GM19035 (cell line): ENCODE measurements at regions not wholly inside any gene's neighbourhood (a gene's known extent, or its start where the extent isn't known, plus 50 kb on each side); places are given as distances from the start of the nearest gene placed in this dataset.
A peak's percentile ranks its signal among the peaks of the same experiment; 100 is the strongest.
"Not testable (repeated sequence)": the region's sequence is repeated elsewhere in the genome, so short reads cannot be mapped to it uniquely, and the experiment has no call there.

Source experiments
- ATAC-seq: cut with Tn5 transposase; IDR thresholded peaks from one replicate; pipeline ENCODE4 v1.9.1; 2021; ENCODE audit not compliant: unreplicated experiment

DNA sequence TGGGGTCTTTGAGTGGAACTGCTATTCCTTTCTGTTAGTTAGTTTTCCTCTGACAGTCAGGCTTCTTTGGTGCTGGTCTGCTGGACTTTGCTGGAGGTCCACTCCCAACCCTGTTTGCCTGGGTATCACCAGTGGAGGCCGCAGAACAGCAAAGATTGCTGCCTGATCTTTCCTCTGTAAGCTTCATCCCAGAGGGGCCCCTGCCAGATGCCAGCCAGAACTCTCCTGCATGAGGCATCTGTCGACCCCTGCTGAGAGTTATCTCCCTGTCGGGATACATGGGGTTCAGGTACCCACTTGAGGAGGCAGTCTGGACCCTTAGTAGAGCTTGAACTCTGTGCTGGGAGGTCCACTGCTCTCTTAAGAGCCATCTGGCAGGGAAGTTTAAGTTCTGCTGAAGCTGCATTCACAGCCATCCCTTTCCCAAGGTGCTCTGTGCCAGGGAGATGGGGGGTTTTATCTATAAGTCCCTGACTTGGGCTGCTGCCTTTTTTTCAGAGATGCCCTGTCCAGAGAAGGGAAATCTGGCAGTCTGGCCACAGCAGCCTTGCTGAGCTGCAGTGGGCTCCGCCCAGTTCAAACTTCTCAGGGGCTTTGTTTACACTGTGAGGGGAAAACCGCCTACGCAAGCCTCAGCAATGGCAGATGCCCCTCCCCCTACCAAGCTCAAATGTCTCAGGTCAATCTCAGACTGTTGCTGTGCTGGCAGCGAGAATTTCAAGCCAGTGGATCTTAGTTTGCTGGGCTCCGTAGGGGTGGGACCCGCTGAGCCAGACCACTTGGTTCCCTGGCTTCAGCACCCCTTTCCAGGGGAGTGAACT, 89.7 kb upstream of the CDK6 start:
- no peak for ATAC-seq

DNA sequence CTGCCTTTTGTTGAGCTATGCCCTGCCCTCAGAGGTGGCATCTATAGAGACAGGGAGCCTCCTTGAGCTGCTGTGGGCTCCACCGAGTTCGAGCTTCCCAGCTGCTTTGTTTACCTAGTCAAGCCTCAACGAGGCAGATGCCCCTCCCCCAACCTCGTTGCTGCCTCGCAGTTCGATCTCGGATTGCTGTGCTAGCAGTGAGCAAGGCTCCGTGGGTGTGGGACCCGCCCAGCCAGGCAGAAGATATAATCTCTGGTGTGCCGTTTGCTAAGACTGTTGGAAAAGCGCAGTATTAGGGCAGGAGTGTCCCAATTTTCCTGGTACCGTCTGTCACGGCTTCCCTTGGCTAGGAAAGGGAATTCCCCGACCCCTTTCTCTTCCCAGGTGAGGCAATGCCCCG, 88.4 kb upstream of the CDK6 start:
- no peak for ATAC-seq

GRCh38 chr7:92917230-92917629, 80.9 kb upstream of the CDK6 start:
- ATAC-seq: no peak

DNA sequence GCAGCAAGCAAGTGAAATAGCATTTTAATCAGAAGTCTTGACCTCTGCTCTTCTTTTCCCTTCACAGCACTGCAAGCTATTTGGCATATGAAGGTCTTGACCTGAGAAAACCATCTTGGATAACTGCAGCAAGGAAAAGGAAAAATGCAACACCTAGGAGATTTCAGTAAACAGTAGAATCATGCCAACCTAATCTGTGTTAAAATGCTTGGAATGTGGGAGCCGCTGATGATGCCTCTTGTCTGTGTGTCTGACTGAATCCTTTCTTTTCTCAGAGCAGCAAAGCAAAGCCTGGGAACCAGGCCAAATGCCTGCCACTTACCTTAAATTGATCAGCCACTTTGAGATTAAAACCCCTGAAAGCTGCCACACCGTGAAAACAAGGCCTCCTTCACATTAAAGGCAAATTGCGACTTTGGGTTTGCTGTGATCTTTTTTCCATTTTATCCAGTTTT, 80.4 kb upstream of the CDK6 start:
- ATAC-seq: no peak

DNA sequence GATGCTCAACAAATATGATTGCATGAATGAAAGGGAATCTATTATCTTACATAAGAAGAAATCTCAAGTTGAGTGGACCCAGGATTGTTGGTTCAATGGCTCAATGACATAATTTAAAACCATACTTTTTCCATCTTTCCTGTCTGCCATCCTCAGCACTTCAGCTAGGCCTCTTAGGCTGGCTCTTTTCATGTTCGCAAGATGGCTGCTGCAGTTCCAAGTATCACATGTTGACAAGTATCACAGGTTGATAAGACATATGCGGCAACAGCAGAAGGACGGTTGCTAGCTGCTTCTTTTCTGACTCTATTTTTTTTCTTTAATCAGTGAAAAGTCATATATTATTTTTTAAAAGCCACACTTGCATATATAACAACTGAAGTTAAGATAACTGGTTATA, 79.0 kb upstream of the CDK6 start:
- ATAC-seq: no peak

- no peak for ATAC-seq
Measured at GRCh38 chr7:92914645-92915044, 78.3 kb upstream of the CDK6 start.

DNA sequence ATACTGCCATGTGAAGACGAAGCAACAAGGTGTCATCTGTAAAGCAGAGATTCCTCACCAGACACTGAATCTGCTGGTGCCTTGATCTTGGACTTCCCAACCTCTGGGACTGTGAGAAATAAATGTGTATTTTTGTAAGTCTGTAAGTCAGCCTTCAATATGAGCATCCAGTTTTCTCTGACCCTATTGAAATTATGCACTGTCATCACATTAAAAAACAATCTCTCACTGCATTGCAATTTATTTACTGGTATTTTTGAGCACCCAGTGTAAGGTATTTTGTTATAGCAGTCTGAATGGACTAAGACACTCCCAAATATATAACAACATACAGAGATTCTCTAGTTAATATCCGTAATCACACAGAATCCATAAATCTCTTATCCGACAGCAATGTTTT, 77.5 kb upstream of the CDK6 start:
- no peak for ATAC-seq

- ATAC-seq: no peak
Measured at GRCh38 chr7:92910976-92911375, 74.6 kb upstream of the CDK6 start.

DNA sequence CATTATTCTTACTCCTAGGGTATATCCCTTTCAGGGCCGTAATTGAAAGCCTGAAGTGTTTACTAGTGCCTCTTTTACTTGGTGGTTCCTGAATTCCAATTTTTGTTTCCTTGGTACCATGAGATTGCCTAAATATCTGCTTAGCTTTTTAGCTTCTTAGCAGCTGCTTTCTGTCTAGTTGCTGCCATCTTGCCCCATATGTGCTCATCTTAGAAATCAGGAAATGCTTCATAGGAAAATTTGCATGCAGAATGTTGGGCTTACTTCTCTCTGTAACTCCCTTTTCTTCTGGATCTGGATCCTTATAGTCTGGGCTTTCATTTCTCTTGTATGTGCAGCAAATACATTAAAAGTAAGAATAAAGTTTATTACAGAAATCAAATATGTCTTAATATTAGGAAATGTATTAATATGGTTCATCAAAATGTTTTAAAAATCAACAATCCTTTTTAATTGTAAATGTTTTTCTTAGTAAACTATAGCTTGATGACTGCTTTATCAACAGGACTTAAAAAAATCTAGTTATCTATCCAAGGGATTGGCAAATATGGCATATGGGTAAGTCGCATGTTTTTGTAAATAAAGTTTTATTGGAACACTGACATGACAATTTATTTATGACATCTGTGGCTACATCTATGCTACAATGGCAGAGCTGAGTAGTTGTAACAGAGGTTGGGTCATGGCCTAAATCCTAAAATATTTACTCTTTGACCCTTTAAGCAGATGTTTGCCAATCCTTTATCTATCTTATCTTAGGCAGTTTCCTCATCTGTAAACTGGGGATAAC, 73.5 kb upstream of the CDK6 start:
- no peak for ATAC-seq

DNA sequence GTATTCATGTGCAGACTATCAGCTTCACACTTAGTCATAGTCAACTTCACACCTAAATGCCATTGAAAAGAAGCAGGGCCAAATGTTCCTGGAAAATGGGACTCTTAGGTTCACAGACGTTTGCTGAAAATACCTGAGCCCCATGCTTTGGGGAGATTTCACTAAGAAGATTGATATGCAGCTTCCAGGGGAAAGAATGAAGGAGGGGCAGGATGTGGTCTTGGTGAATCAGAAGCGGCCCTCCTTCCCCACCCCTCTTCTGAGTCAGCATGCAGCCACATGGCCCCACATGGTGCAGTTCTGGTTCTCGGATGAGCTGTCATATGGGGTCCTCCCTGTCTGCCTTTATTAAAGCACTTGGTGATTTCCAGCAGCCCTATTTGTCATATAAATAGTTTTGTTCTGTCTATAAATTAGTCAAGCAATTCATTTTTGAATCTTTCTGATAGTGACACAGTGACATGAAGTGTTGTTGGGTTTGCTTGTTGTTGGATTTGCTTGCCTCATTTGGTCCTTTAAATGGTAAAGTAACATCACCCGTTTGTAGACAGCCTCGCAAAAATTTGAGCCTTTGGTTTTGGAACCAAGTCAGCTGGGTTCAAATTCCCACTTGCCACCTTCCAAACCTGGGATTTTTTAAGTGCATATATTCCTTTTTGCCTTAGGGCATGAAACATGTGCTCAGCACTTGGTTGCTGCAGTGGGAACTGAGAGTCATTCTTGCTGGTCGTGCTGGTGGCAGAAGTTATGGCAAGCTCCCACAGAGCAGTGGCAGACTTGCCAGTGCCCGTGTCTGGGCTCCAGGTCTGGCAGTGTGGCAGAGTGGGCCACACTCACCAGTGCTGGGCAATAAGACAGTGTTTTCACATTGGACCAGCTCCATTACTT, 68.1 kb upstream of the CDK6 start:
- ATAC-seq: peak; percentile 95

- no peak for ATAC-seq
Measured at GRCh38 chr7:92898798-92899197, 62.4 kb upstream of the CDK6 start.

DNA sequence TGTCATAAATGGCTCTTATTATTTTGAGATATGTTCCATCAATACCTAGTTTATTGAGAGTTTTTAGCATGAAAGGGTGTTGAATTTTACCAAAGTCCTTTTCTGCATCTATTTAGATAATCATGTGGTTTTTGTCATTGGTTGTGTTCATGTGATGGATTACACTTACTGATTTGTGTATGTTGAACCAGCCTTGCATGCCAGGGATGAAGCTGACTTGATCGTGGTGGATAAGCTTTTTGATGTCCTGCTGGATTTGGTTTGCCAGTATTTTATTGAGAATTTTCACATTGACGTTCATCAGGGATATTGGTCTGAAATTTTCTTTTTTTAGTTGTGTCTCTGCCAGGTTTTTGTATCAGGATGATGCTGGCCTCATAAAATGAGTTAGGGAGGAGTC, 58.5 kb upstream of the CDK6 start:
- not testable (repeated sequence) for ATAC-seq

GRCh38 chr7:92889081-92889480, 52.7 kb upstream of the CDK6 start:
- ATAC-seq: no peak
